ENCODE measurements at regions not wholly inside any gene's neighbourhood (a gene's known extent, or its start where the extent isn't known, plus 50 kb on each side); places are given as distances from the start of the nearest gene placed in this dataset.

GRCh38 chr11:127713226-127713625 is 712.7 kb upstream of the KIRREL3 start:
- Histone ChIP-seq H3K4me1 (no peaks in the 10 kb centered on the region), H3K4me3 (no peak overlapping the region), H3K27ac (no peak overlapping the region), H3K9me3 (no peaks in the 10 kb centered on the region), H3K27me3 (no peaks in the 10 kb centered on the region), H3K36me3 (no peaks in the 10 kb centered on the region)
- DNase-seq = no peak
- intact Hi-C loops (cut with DNase I; ENCODE audit: low total_unique reads) = no loop called here
- TF ChIP-seq POLR2A (IDR thresholded peaks at IDR 0.05) = no peak
- TF ChIP-seq CTCF (IDR thresholded peaks at IDR 0.05) = no peak

GRCh38 chr11:127711748-127712147 is 711.2 kb upstream of the KIRREL3 start:
- H3K27me3 ChIP-seq = no peaks in the 10 kb centered on the region
- intact Hi-C loops (cut with DNase I; ENCODE audit: low total_unique reads) = no loop called here
- H3K27ac ChIP-seq = no peak overlapping the region
- TF ChIP-seq CTCF (IDR thresholded peaks at IDR 0.05) = no peak
- no peak for TF ChIP-seq POLR2A (IDR thresholded peaks at IDR 0.05)
- H3K4me3 ChIP-seq = no peak overlapping the region
- no peaks in the 10 kb centered on the region for H3K9me3 ChIP-seq
- DNase-seq = no peak
- H3K36me3 ChIP-seq = no peaks in the 10 kb centered on the region
- H3K4me1 ChIP-seq = no peaks in the 10 kb centered on the region

- intact Hi-C loops (cut with DNase I; ENCODE audit: low total_unique reads) = no loop called here
- DNase-seq = no peak
- Histone ChIP-seq H3K4me1 (no peaks in the 10 kb centered on the region), H3K27ac (no peak overlapping the region), H3K27me3 (no peaks in the 10 kb centered on the region), H3K4me3 (no peak overlapping the region), H3K36me3 (no peaks in the 10 kb centered on the region), H3K9me3 (no peaks in the 10 kb centered on the region)
- TF ChIP-seq POLR2A (IDR thresholded peaks at IDR 0.05) (no peak), CTCF (IDR thresholded peaks at IDR 0.05) (no peak)
These were observed 710.3 kb upstream of the KIRREL3 start for GRCh38 chr11:127710831-127711230.

- Histone ChIP-seq H3K4me1 (no peaks in the 10 kb centered on the region), H3K27me3 (no peaks in the 10 kb centered on the region), H3K27ac (no peak overlapping the region), H3K36me3 (no peaks in the 10 kb centered on the region), H3K4me3 (no peak overlapping the region), H3K9me3 (no peaks in the 10 kb centered on the region)
- TF ChIP-seq CTCF (IDR thresholded peaks at IDR 0.05) (no peak), POLR2A (IDR thresholded peaks at IDR 0.05) (no peak)
- intact Hi-C loops (cut with DNase I; ENCODE audit: low total_unique reads) = no loop called here
- no peak for DNase-seq
These were observed 709.4 kb upstream of the KIRREL3 start for GRCh38 chr11:127709960-127710359.

GRCh38 chr11:127693686-127694085 is 693.1 kb upstream of the KIRREL3 start:
- Histone ChIP-seq H3K4me1 (no peaks in the 10 kb centered on the region), H3K9me3 (peaks cover 0 to 3% of the 10 kb centered on the region in 2 donors), H3K4me3 (no peak overlapping the region), H3K27ac (no peak overlapping the region), H3K36me3 (no peaks in the 10 kb centered on the region), H3K27me3 (no peaks in the 10 kb centered on the region)
- intact Hi-C loops (cut with DNase I; ENCODE audit: low total_unique reads) = no loop called here
- no peak for TF ChIP-seq POLR2A (IDR thresholded peaks at IDR 0.05)
- no peak for TF ChIP-seq CTCF (IDR thresholded peaks at IDR 0.05)
- DNase-seq = no peak

Data from uterus (tissue), 3 donors.